SK-N-SH treated with all-trans-retinoic acid at 6 μM for 48 hours (cell line): ENCODE measurements at regions not wholly inside any gene's neighbourhood (a gene's known extent, or its start where the extent isn't known, plus 50 kb on each side); places are given as distances from the start of the nearest gene placed in this dataset.

Experiments
- ATAC-seq: fragments of 200-7000 bp; cut with Tn5 transposase; 3 replicates; pipeline ENCODE4 v1.9.1; 2020; ENCODE audit warnings: mild to moderate bottlenecking, moderate library complexity
- ARNTL ChIP-seq: fragments of 450-650 bp; formaldehyde crosslinking; IDR thresholded peaks from 2 replicates; pipeline ENCODE4 v1.5.0; 2020; ENCODE audit warnings: low read depth, mild to moderate bottlenecking, moderate library complexity, borderline replicate concordance
- CSRNP3 ChIP-seq: fragments of 250-450 bp; sonication (Bioruptor Pico); IDR thresholded peaks from 2 replicates; pipeline ENCODE4 v1.5.1; 2021; ENCODE audit warnings: mild to moderate bottlenecking, moderate library complexity
- ESRRG ChIP-seq: fragments of 250-450 bp; sonication (Bioruptor Pico); IDR thresholded peaks from 2 replicates; pipeline ENCODE4 v1.6.1; 2021; ENCODE audit warnings: mild to moderate bottlenecking
- ISL1 ChIP-seq: fragments of 250-450 bp; sonication (Bioruptor Pico); IDR thresholded peaks from 2 replicates; pipeline ENCODE4 v2.1.2; 2022; ENCODE audit warnings: mild to moderate bottlenecking, moderate library complexity
- OSR1 ChIP-seq: fragments of 250-450 bp; sonication (Bioruptor Pico); IDR thresholded peaks from 2 replicates; pipeline ENCODE4 v1.8.0; 2022; ENCODE audit warnings: moderate library complexity, mild to moderate bottlenecking, inconsistent platforms
- PATZ1 ChIP-seq: fragments of 250-450 bp; sonication (Bioruptor Pico); IDR thresholded peaks from 2 replicates; pipeline ENCODE4 v1.8.0; 2020; ENCODE audit warnings: mild to moderate bottlenecking, moderate library complexity, borderline replicate concordance
- PPARA ChIP-seq: fragments of 250-450 bp; sonication (Bioruptor Pico); IDR thresholded peaks from 2 replicates; pipeline ENCODE4 v1.5.0; 2020; ENCODE audit warnings: mild to moderate bottlenecking, borderline replicate concordance
- RARB ChIP-seq: fragments of 250-450 bp; sonication (Bioruptor Pico); IDR thresholded peaks from 2 replicates; pipeline ENCODE4 v1.8.0; 2021; ENCODE audit warnings: mild to moderate bottlenecking, moderate library complexity
- TCF4 ChIP-seq: fragments of 250-450 bp; sonication (Bioruptor Pico); IDR thresholded peaks from 2 replicates; pipeline ENCODE4 v1.8.0; 2021; ENCODE audit warnings: mild to moderate bottlenecking, moderate library complexity, borderline replicate concordance
- TSHZ2 ChIP-seq: fragments of 250-450 bp; sonication (Bioruptor Pico); IDR thresholded peaks from 2 replicates; pipeline ENCODE4 v1.5.0; 2020; ENCODE audit warnings: mild to moderate bottlenecking, moderate library complexity
- ZC3H10 ChIP-seq: fragments of 250-450 bp; sonication (Bioruptor Pico); IDR thresholded peaks from 2 replicates; pipeline ENCODE4 v1.5.1; 2021; ENCODE audit warnings: mild to moderate bottlenecking, moderate library complexity
- ZFP30 ChIP-seq: fragments of 450-650 bp; formaldehyde crosslinking; IDR thresholded peaks from 2 replicates; pipeline ENCODE4 v1.5.0; 2022; ENCODE audit warnings: mild to moderate bottlenecking, moderate library complexity
- ZNF565 ChIP-seq: fragments of 450-650 bp; formaldehyde crosslinking; conservative IDR thresholded peaks from 2 replicates; pipeline ENCODE4 v1.5.0; 2020; ENCODE audit warnings: low read depth, mild to moderate bottlenecking, moderate library complexity
- ZNF70 ChIP-seq: fragments of 450-650 bp; formaldehyde crosslinking; IDR thresholded peaks from 2 replicates; pipeline ENCODE4 v1.5.0; 2020; ENCODE audit warnings: mild to moderate bottlenecking, moderate library complexity
- ZNF8 ChIP-seq: fragments of 450-650 bp; formaldehyde crosslinking; IDR thresholded peaks from 2 replicates; pipeline ENCODE4 v1.5.0; 2020; ENCODE audit warnings: mild to moderate bottlenecking, moderate library complexity

GRCh38 chr2:123961576-123961975 is 63.5 kb upstream of the CNTNAP5 start:
- TF ChIP-seq ARNTL (CRISPR knock-in tag) (no peak), ZNF70 (CRISPR knock-in tag) (no peak), CSRNP3 (no peak), ZC3H10 (CRISPR knock-in tag) (no peak), ZNF8 (CRISPR knock-in tag) (no peak), ISL1 (no peak), ZFP30 (no peak), PATZ1 (CRISPR knock-in tag) (no peak), OSR1 (CRISPR knock-in tag) (no peak), ZNF565 (no peak), PPARA (CRISPR knock-in tag) (no peak), TCF4 (CRISPR knock-in tag) (no peak)
- TF ChIP-seq, all 23 proteins: peak for 0
- ATAC-seq = no peak

- no peak for TF ChIP-seq TSHZ2 (CRISPR knock-in tag)
- no peak for TF ChIP-seq ZNF8 (CRISPR knock-in tag)
- TF ChIP-seq ESRRG (CRISPR knock-in tag) = no peak
- TF ChIP-seq RARB (CRISPR knock-in tag) = no peak
These were observed 53.3 kb upstream of the CNTNAP5 start for GRCh38 chr2:123971564-123972318.

More at GRCh38 chr2:123971564-123972318, 53.3 kb upstream of the CNTNAP5 start:
- no peak for ATAC-seq
